Glutamatergic neuron (in vitro differentiated cells): ENCODE measurements at regions not wholly inside any gene's neighbourhood (a gene's known extent, or its start where the extent isn't known, plus 50 kb on each side); places are given as distances from the start of the nearest gene placed in this dataset.

Experiments used
- DNase-seq: peaks from one replicate; pipeline ENCODE4 v3.0.0; 2022
- H3K27ac Mint-ChIP-seq: one replicate; pipeline ENCODE4 v1.8.0; 2020; ENCODE audit warnings: mild to moderate bottlenecking, mixed read lengths, inconsistent platforms; ENCODE audit not compliant: unreplicated experiment
- H3K27me3 Mint-ChIP-seq: one replicate; pipeline ENCODE4 v1.8.0; 2020; ENCODE audit warnings: mild to moderate bottlenecking, moderate library complexity, mixed read lengths, inconsistent platforms; ENCODE audit not compliant: unreplicated experiment
- H3K36me3 Mint-ChIP-seq: one replicate; pipeline ENCODE4 v1.8.0; 2020; ENCODE audit warnings: mild to moderate bottlenecking, mixed read lengths, inconsistent platforms; ENCODE audit not compliant: unreplicated experiment
- H3K4me1 Mint-ChIP-seq: one replicate; pipeline ENCODE4 v1.8.0; 2020; ENCODE audit warnings: mild to moderate bottlenecking, low read depth, mixed read lengths, inconsistent platforms; ENCODE audit not compliant: unreplicated experiment
- H3K4me3 Mint-ChIP-seq: one replicate; pipeline ENCODE4 v1.8.0; 2020; ENCODE audit warnings: mild to moderate bottlenecking, mixed read lengths, inconsistent platforms; ENCODE audit not compliant: unreplicated experiment
- H3K9me3 Mint-ChIP-seq: one replicate; pipeline ENCODE4 v1.8.0; 2020; ENCODE audit warnings: mild to moderate bottlenecking, moderate library complexity, mixed read lengths, inconsistent platforms; ENCODE audit not compliant: unreplicated experiment
- TF ChIP-seq, protein P1 (sequence below): fragments of 200-600 bp; sonication (generic); IDR thresholded peaks from one replicate; pipeline ENCODE4 v1.5.0; 2021; ENCODE audit not compliant: partially characterized antibody, unreplicated experiment

DNA sequence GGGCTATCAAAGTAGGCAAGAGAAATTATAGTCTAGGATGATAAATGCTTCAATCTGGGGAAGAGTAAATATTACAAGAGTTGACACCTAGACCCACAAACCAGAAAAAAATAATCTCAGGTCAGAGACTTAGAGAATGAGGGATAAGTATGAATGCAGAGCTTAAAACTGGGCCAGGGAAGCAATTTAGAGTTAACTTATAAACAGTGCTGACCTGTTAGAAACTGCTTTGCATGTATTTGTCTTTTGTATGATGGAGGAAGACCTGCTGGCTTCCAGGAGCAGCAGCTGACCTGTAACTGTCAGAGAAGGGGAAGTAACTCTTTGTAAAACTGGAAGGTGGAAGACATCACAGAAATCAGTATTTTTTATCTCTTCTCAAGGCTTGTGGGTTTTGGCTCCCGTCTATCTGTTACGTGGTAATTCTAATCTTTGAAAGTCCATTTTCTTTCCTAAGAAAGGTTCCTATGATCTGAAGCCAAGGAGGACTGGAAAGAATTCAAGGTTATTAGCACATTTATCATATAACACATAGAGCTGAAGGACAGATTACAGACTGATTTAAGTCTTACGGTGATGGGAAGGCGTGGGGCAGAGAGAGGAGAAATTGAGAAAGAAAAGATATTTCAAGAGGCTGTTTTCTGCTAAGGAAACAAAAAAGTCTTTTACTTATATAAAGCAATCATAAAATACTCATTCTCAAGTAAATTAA, 114.7 kb upstream of the ADAMTS19 start:
- H3K9me3 Mint-ChIP-seq: no peaks in the 10 kb centered on the region
- no peaks in the 10 kb centered on the region for H3K27me3 Mint-ChIP-seq
- H3K4me3 Mint-ChIP-seq: no peak overlapping the region
- no peak for DNase-seq
- no peak overlapping the region for H3K27ac Mint-ChIP-seq
- TF ChIP-seq, protein P1, sequence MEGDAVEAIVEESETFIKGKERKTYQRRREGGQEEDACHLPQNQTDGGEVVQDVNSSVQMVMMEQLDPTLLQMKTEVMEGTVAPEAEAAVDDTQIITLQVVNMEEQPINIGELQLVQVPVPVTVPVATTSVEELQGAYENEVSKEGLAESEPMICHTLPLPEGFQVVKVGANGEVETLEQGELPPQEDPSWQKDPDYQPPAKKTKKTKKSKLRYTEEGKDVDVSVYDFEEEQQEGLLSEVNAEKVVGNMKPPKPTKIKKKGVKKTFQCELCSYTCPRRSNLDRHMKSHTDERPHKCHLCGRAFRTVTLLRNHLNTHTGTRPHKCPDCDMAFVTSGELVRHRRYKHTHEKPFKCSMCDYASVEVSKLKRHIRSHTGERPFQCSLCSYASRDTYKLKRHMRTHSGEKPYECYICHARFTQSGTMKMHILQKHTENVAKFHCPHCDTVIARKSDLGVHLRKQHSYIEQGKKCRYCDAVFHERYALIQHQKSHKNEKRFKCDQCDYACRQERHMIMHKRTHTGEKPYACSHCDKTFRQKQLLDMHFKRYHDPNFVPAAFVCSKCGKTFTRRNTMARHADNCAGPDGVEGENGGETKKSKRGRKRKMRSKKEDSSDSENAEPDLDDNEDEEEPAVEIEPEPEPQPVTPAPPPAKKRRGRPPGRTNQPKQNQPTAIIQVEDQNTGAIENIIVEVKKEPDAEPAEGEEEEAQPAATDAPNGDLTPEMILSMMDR: no peak
- H3K36me3 Mint-ChIP-seq: no peaks in the 10 kb centered on the region
- H3K4me1 Mint-ChIP-seq: no peaks in the 10 kb centered on the region

DNA sequence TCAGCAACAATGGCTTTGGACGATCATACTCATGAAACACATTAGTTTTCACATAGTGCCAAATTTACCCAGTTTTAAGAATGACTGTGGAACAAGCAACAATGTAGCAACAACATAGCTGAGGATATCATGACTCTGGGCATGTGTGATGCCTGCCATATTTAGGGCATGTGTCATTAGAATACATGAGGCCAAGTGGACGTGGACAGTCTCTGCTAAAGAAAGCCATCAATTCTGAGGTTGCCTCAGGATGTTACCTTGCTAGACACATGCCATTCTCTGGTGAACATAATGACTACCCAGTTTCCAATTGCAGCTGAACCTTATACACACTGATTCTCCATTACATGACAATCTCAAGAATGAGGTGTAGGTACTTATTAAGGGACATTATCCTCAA, 103.3 kb upstream of the ADAMTS19 start:
- Mint-ChIP-seq H3K9me3 (no peaks in the 10 kb centered on the region), H3K27me3 (no peaks in the 10 kb centered on the region), H3K4me1 (no peaks in the 10 kb centered on the region), H3K27ac (no peak overlapping the region), H3K4me3 (no peak overlapping the region), H3K36me3 (no peaks in the 10 kb centered on the region)
- DNase-seq: no peak
- TF ChIP-seq, protein P1: no peak

DNA sequence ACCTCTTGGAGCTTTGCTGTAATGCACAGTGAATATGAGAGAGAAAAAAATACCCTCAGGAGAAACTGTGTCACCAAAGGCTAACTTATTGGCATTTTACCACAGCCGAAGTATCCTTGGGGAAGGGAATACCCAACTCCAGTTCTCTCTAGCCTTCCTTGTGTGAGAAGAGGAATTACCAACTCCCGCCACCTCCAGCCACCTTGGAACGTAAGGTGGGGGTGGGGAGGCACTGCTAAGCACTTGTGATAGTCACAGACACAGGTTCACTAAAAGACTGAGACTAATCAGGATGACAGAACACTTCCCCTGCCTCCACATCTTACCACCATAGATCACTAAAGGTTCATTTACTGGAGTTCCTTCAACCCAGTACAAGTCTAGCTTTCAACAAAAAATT, 102.0 kb upstream of the ADAMTS19 start:
- no peak overlapping the region for H3K4me3 Mint-ChIP-seq
- no peak overlapping the region for H3K27ac Mint-ChIP-seq
- no peaks in the 10 kb centered on the region for H3K9me3 Mint-ChIP-seq
- no peak for DNase-seq
- no peaks in the 10 kb centered on the region for H3K36me3 Mint-ChIP-seq
- H3K4me1 Mint-ChIP-seq: no peaks in the 10 kb centered on the region
- no peaks in the 10 kb centered on the region for H3K27me3 Mint-ChIP-seq
- TF ChIP-seq, protein P1: no peak

DNA sequence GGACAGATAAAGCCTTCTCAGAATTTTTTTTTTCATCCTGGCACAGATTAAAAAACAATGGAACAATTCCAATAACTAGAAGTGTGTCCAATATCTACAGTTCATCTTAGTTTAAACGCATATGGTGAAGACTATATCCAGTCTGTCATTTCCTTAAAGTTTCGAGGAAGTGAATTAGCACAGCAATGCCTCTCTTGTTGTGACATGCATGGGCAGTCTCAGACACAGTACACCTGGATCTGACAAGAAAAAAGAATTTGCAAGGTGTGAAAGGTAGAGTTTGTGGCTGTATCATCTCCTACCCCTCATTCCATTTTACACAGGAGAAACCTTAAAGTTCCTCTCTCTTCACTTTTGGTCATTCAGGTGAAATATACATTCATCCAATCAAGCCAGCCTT, 100.6 kb upstream of the ADAMTS19 start:
- Mint-ChIP-seq H3K27ac (no peak overlapping the region), H3K36me3 (no peaks in the 10 kb centered on the region), H3K4me1 (no peaks in the 10 kb centered on the region), H3K27me3 (no peaks in the 10 kb centered on the region), H3K9me3 (no peaks in the 10 kb centered on the region), H3K4me3 (no peak overlapping the region)
- DNase-seq: no peak
- TF ChIP-seq, protein P1: no peak

DNA sequence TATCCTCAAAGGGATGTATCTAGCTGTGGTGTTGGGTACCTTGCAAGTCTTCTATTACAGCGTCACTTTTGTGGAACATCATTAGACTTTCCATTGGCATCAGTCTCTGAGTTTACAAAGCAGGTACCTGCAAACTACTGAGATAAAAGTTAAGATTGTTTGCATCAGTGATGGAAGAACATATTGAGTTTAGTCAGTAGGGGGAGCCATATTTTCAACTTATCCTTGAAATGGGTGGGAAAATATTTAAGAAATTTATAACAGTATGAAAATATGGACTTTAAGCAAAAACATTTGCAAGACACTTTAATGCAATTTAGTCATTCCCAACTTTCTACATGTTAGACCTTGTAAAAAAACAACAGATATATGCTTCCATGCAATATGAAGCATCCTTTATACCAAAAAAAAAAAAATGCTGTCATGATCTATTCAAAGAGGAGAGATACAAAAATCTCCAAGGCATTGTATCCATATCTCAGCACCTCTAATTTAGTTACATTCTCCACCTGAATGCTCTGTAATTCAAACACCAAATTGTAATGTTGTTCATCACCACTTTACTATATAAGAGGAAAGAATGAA, 98.6 kb upstream of the ADAMTS19 start:
- Mint-ChIP-seq H3K27me3 (no peaks in the 10 kb centered on the region), H3K36me3 (peaks cover 7% of the 10 kb centered on the region), H3K27ac (no peak overlapping the region), H3K4me1 (no peaks in the 10 kb centered on the region), H3K4me3 (no peak overlapping the region), H3K9me3 (no peaks in the 10 kb centered on the region)
- no peak for DNase-seq
- TF ChIP-seq, protein P1: peak; percentile 72
